ENCODE measurements at regions not wholly inside any gene's neighbourhood (a gene's known extent, or its start where the extent isn't known, plus 50 kb on each side); places are given as distances from the start of the nearest gene placed in this dataset.

DNA sequence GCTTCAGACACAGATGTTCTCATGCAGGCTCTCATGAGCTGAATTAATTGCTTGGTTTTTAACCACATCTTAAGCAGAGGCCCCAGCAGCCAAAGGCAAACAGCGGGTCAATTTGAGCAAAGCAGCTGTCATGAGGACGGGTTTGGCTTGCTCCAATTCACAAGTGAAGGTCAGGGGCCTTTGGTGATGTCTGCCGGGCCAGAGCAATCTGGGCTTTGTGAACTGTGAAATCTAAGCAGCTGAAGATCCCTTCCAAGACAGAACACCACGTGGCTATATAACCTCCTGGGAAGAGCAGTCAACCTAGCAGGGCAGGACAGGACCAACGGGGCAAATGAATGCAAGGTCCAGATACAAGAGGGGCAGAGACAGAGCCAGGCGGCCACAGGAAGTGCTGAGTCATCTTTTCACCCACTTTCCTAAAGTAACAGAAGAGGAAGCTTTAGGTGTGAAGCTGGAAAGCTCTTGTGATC, 187.3 kb upstream of the B3GAT1 start:
- no peak for TF ChIP-seq CSDC2 (CRISPR knock-in tag; IDR thresholded peaks at IDR 0.05)
- TF ChIP-seq TOX (CRISPR knock-in tag; IDR thresholded peaks at IDR 0.05; ENCODE audit: borderline replicate concordance) = no peak
- TF ChIP-seq PATZ1 (CRISPR knock-in tag; IDR thresholded peaks at IDR 0.05; ENCODE audit: borderline replicate concordance) = no peak
- no peak for TF ChIP-seq TSHZ2 (CRISPR knock-in tag; IDR thresholded peaks at IDR 0.05)
- TF ChIP-seq ZFP30 (CRISPR knock-in tag; IDR thresholded peaks at IDR 0.05) = no peak
- no peak for TF ChIP-seq CREB5 (CRISPR knock-in tag; IDR thresholded peaks at IDR 0.05; ENCODE audit: low read depth)
- TF ChIP-seq ESRRG (CRISPR knock-in tag; IDR thresholded peaks at IDR 0.05) = no peak
- no peak for TF ChIP-seq ARNTL (CRISPR knock-in tag; IDR thresholded peaks at IDR 0.05; ENCODE audit: borderline replicate concordance, low read depth)
- TF ChIP-seq OSR1 (CRISPR knock-in tag; IDR thresholded peaks at IDR 0.05) = no peak
- TF ChIP-seq SNAI2 (CRISPR knock-in tag; IDR thresholded peaks at IDR 0.05) = no peak
- TF ChIP-seq, protein P1, sequence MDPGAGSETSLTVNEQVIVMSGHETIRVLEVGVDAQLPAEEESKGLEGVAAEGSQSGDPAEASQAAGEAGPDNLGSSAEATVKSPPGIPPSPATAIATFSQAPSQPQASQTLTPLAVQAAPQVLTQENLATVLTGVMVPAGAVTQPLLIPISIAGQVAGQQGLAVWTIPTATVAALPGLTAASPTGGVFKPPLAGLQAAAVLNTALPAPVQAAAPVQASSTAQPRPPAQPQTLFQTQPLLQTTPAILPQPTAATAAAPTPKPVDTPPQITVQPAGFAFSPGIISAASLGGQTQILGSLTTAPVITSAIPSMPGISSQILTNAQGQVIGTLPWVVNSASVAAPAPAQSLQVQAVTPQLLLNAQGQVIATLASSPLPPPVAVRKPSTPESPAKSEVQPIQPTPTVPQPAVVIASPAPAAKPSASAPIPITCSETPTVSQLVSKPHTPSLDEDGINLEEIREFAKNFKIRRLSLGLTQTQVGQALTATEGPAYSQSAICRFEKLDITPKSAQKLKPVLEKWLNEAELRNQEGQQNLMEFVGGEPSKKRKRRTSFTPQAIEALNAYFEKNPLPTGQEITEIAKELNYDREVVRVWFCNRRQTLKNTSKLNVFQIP (CRISPR knock-in tag; IDR thresholded peaks at IDR 0.05; ENCODE audit: borderline replicate concordance, low read depth) = no peak
- no peak for TF ChIP-seq ZFP3 (CRISPR knock-in tag; IDR thresholded peaks at IDR 0.05)
